ENCODE measurements at regions not wholly inside any gene's neighbourhood (a gene's known extent, or its start where the extent isn't known, plus 50 kb on each side); places are given as distances from the start of the nearest gene placed in this dataset.

GRCh38 chr9:129489838-129490582, 130.9 kb downstream of the C9orf50 start:
- no peak for DNase-seq (ENCODE audit: low read depth)

- no peak for DNase-seq (ENCODE audit: low read depth)
Measured at GRCh38 chr9:129487658-129488483, 133.0 kb downstream of the C9orf50 start.

DNA sequence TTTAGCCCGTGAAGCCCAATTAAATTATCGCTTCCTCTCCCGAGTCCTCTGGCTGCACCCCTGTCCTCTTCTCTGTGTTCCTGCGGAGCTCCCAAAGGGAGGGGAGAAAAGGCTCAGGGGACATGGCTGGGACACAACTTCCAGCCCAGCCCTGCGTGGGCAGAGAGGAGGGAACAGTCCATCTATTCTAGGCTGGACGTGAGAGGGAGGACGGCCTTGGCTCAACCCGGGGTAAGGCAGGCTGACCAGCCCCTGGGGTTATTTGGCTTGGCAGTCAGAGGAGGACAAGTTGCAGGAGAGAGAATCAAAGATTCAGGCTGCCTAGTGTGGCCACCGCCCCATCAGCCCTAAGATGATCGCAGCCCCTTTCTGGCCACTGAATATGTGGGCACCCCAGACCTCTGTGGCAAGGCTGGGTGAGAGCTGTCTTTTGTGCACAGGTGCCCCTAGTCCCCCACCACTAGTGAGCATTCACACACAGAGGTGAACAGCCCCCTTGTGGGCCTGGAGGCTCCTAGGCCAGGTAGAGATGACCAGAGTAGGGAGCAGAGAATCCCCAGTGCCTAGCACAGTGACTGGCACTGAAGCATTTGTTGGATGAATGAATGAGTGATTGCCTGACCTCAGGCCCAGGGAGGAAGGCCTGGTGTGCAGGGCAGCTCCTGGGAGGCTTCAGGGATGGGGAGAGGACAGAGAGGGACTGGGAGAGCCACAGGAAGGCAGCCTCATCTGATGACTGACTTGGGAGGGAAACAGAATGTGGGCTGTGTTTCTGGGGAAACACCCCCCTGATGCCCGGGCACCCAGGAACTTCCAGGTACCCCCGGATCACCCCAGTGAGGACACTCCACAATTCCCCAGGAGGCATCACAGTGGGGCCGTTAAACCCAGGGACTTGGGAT, 133.9 kb downstream of the C9orf50 start:
- no peak for DNase-seq (ENCODE audit: low read depth)

- no peak for DNase-seq (ENCODE audit: low read depth)
Measured at GRCh38 chr9:129485145-129485774, 135.6 kb downstream of the C9orf50 start.

DNA sequence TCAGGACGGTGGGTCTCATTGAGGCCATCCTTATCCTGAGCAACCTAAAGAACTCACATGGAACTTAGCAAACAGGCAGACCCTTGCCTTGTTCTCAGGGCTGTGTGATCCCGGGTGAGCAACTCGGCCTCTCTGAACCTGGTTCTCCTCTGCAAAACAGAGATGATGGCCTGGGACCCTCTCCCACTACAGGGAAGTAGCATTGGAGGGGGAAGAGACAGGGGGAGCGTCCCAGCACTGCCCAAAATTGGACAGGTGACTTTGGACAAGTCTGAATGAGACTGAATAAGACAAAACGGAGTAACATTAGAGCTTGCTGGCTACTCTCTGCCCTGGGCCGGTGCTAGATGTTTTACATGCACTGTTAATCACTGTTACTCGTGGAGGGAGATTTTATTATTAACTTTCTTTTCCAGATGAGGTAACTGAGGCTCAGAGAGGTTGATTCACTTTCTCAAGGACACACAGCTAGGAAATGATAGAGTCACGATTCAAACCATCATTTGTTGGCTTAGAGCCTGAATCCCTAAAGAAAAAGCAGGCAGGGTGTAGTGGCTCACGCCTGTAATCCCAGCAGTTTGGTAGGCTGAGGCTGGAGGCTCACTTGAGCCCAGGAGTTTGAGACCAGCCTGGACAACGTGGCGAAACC, 136.4 kb downstream of the C9orf50 start:
- no peak for DNase-seq (ENCODE audit: low read depth)

DNA sequence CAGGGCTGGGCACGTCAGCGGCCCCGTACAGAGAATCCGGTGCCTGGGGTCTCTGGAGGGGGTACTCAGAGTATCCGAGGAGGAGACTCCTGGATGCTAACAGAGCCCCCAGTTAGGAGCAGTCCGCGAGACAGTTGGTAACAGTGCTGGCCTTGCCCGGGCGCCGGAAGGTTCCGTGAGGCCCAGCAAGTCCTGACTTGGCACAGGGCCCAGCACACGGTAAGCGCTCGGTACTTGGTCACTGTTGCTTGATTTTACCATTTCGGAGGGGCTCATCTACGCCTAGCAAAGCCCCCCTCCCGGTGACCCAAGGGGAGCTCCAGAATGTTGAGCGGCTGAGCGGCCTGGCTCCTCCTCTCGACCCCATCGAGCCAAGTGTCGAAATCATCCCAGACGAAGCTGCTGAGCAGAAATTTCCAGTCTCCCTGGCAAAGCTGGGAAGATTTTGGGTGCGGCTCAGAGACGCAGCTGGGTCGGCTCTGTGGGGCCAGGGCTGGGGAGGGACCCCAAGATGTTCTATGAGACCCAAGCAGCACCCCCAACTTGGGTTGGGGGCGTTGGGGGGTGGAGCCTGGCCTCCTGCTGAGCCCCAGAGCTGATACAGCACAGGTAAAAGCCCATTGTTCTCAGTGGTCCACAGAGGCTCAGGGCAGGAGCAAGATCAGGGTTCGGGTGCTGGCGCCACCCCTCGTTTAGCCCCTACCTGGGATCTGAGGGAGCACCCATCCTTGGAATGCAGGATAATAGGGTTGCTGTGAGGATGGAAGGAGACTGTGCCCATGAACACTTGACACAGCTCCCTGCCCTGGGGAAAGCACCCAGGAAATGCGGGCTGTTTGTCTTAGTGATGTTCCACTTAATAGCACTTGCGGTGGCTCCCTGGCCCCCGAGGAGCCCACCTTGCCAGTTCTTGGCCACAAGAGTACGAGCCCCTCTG, 137.2 kb downstream of the C9orf50 start:
- no peak for DNase-seq (ENCODE audit: low read depth)

- DNase-seq (ENCODE audit: low read depth) = no peak
Measured at GRCh38 chr9:129482521-129483414, 138.1 kb downstream of the C9orf50 start.

GRCh38 chr9:129481810-129482511, 138.9 kb downstream of the C9orf50 start:
- no peak for DNase-seq (ENCODE audit: low read depth)

- no peak for DNase-seq (ENCODE audit: low read depth)
Measured at GRCh38 chr9:129481424-129481809, 139.5 kb downstream of the C9orf50 start.

DNA sequence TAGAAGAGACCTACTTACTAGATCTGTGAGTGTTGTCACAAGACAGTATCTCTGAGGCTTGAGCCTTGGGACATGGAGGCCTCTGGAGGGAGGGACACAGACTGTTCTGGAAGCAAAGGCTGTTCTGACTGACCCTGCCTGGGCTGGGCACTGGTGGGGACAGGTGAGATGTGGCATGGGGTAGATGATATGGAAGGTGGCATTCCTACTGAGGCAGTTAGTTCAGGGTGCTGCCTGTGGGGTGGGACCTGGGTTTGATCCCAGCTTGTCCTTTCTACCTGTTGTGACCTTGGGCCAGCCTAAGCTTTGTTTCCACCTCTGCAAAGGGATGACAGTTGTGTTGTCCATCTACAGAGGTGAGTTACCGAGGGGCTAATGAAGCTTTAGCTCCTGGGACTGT, 140.2 kb downstream of the C9orf50 start:
- no peak for DNase-seq (ENCODE audit: low read depth)

DNA sequence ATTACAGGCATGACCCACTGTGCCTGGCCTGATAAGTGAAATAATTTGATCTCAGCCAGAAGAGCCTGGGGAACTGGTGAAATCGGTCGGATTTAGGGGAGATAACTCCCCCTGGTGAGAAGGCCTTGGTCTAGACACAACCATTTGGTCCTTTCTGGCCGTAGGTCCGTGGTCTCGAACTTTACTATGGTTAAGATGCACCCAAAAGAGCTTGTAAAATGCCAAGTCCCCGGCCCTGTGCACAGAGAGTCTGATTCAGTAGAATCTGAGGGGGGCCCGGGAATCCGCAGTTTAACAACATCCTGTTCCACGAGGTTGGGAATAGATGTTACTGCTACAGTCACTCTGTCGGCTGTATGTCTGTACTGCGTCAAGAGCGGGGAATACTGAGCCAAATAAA, 140.7 kb downstream of the C9orf50 start:
- DNase-seq (ENCODE audit: low read depth) = no peak

- DNase-seq (ENCODE audit: low read depth) = no peak
Measured at GRCh38 chr9:129479631-129480011, 141.3 kb downstream of the C9orf50 start.

DNA sequence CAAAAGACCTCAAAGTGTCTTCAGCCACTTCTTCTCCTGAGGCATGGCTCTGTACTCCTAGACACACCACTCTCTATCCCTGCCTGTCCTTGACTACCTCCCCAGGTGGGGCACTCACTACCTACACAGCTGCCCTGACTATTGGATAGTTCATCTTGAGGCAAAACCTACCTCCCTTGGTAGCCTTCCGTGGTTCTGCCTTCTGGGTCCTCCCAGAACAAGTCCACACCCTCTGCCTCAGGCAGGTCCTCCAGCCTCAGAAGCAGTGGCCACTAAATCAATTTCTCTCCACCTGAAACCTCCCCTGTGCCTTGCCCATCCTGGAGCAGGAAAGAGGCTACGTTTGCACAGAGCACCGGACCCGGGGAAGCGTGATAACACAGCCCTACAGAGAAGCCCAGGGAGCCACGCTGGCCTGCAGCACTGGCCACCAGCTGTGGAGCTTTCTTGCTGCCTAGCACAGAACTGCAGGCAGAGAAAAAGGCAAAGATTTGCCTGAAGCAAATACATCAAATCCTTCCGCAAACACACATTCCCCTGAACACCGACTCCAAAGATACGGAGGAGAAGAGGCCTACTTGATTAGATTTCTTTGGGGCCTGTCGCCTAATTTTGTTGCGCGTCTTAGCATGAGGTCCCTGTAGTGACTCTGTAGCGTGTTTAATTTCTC, 141.8 kb downstream of the C9orf50 start:
- no peak for DNase-seq (ENCODE audit: low read depth)

DNA sequence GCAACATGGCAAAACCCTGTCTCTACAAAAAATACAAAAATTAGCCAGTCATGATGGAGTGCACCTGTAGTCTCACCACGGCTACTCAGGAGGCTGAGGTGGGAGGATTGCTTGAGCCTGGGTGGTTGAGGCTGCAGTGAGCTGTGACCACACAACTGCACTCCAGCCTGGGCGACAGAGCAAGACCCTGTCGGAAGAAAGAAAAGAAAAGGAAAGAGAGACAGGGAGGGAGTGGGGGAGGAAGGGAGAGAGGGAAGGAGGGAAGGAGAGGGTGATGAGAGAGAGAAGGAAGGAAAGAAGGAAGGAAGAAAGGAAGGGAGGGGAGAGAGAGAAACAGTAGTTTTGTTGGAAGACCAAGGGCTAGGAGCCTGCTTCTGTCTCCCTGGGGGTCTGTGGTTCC, 142.4 kb downstream of the C9orf50 start:
- DNase-seq (ENCODE audit: low read depth) = no peak

GRCh38 chr9:129476821-129477611, 143.9 kb downstream of the C9orf50 start:
- DNase-seq (ENCODE audit: low read depth) = no peak

- DNase-seq (ENCODE audit: low read depth) = no peak
Measured at GRCh38 chr9:129474740-129475404, 146.0 kb downstream of the C9orf50 start.
